ENCODE measurements at regions not wholly inside any gene's neighbourhood (a gene's known extent, or its start where the extent isn't known, plus 50 kb on each side); places are given as distances from the start of the nearest gene placed in this dataset.
"Not testable (repeated sequence)": the region's sequence is repeated elsewhere in the genome, so short reads cannot be mapped to it uniquely, and the experiment has no call there.

DNA sequence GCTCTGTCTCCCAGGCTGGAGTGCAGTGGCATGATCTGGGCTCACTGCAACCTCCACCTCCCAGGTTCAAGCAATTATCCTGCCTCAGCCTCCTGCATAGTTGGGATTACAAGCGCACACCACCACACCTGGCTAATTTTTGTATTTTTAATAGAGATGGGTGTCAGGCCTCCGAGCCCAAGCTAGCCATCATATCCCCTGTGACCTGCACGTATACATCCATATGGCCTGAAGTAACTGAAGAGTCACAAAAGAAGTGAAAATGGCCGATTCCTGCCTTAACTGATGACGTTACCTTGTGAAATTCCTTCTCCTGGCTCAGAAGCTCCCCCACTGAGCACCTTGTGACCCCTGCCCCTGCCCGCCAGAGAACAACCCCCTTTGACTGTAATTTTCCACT lies 109.6 kb upstream of the CLINT1 start:
- TF ChIP-seq, protein P1, sequence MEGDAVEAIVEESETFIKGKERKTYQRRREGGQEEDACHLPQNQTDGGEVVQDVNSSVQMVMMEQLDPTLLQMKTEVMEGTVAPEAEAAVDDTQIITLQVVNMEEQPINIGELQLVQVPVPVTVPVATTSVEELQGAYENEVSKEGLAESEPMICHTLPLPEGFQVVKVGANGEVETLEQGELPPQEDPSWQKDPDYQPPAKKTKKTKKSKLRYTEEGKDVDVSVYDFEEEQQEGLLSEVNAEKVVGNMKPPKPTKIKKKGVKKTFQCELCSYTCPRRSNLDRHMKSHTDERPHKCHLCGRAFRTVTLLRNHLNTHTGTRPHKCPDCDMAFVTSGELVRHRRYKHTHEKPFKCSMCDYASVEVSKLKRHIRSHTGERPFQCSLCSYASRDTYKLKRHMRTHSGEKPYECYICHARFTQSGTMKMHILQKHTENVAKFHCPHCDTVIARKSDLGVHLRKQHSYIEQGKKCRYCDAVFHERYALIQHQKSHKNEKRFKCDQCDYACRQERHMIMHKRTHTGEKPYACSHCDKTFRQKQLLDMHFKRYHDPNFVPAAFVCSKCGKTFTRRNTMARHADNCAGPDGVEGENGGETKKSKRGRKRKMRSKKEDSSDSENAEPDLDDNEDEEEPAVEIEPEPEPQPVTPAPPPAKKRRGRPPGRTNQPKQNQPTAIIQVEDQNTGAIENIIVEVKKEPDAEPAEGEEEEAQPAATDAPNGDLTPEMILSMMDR (IDR thresholded peaks at IDR 0.05 in 2 of 3, conservative IDR thresholded peaks at IDR 0.05 in 1 of 3; ENCODE audit: control insufficient read depth in 2 of 3, extremely low read depth in 1 of 3, insufficient read depth in 1 of 3, low read depth in 3 of 3, low read length in 3 of 3) = not testable (repeated sequence)
- TF ChIP-seq, protein P2, sequence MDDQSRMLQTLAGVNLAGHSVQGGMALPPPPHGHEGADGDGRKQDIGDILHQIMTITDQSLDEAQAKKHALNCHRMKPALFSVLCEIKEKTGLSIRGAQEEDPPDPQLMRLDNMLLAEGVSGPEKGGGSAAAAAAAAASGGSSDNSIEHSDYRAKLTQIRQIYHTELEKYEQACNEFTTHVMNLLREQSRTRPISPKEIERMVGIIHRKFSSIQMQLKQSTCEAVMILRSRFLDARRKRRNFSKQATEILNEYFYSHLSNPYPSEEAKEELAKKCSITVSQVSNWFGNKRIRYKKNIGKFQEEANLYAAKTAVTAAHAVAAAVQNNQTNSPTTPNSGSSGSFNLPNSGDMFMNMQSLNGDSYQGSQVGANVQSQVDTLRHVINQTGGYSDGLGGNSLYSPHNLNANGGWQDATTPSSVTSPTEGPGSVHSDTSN (IDR thresholded peaks at IDR 0.05; ENCODE audit: insufficient replicate concordance, low read depth, low read length) = not testable (repeated sequence)
- TF ChIP-seq, protein P3, sequence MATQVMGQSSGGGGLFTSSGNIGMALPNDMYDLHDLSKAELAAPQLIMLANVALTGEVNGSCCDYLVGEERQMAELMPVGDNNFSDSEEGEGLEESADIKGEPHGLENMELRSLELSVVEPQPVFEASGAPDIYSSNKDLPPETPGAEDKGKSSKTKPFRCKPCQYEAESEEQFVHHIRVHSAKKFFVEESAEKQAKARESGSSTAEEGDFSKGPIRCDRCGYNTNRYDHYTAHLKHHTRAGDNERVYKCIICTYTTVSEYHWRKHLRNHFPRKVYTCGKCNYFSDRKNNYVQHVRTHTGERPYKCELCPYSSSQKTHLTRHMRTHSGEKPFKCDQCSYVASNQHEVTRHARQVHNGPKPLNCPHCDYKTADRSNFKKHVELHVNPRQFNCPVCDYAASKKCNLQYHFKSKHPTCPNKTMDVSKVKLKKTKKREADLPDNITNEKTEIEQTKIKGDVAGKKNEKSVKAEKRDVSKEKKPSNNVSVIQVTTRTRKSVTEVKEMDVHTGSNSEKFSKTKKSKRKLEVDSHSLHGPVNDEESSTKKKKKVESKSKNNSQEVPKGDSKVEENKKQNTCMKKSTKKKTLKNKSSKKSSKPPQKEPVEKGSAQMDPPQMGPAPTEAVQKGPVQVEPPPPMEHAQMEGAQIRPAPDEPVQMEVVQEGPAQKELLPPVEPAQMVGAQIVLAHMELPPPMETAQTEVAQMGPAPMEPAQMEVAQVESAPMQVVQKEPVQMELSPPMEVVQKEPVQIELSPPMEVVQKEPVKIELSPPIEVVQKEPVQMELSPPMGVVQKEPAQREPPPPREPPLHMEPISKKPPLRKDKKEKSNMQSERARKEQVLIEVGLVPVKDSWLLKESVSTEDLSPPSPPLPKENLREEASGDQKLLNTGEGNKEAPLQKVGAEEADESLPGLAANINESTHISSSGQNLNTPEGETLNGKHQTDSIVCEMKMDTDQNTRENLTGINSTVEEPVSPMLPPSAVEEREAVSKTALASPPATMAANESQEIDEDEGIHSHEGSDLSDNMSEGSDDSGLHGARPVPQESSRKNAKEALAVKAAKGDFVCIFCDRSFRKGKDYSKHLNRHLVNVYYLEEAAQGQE (IDR thresholded peaks at IDR 0.05; ENCODE audit: low read depth, low read length) = not testable (repeated sequence)
- TF ChIP-seq EZH2 (IDR thresholded peaks at IDR 0.05; ENCODE audit: borderline replicate concordance, control insufficient read depth, low read depth, low read length); SP1 (IDR thresholded peaks at IDR 0.05; ENCODE audit: low read depth, low read length); CHD2 (IDR thresholded peaks at IDR 0.05; ENCODE audit: borderline replicate concordance, low read depth, low read length); YY1 (IDR thresholded peaks at IDR 0.05; ENCODE audit: low read depth, low read length): not testable (repeated sequence)
- TF ChIP-seq, protein P4, sequence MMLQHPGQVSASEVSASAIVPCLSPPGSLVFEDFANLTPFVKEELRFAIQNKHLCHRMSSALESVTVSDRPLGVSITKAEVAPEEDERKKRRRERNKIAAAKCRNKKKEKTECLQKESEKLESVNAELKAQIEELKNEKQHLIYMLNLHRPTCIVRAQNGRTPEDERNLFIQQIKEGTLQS (IDR thresholded peaks at IDR 0.05; ENCODE audit: borderline replicate concordance, extremely low read depth, low read depth, low read length) = not testable (repeated sequence)
